ENCODE measurements at regions not wholly inside any gene's neighbourhood (a gene's known extent, or its start where the extent isn't known, plus 50 kb on each side); places are given as distances from the start of the nearest gene placed in this dataset.
"Not testable (repeated sequence)": the region's sequence is repeated elsewhere in the genome, so short reads cannot be mapped to it uniquely, and the experiment has no call there.

DNA sequence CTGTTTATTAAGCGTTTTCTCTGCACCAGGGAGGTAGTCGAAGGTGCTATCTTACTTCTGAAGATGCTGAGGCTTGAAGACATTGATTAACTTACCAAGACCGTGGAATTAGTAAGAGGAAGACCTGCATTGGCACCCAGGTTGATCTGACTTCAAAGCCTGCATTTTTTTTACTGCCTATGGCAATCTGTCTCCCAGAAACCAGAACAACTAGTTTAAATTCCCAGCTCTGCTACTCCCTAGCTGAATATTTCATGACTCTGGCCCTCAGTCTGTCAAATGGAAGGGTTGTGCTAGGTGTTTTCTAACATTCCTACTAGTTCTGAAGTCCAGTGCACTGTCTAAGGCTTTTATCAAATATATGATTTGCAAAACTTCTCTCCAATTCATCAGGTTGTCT, 52.0 kb upstream of the GRAMD1B start:
- no peak for DNase-seq

DNA sequence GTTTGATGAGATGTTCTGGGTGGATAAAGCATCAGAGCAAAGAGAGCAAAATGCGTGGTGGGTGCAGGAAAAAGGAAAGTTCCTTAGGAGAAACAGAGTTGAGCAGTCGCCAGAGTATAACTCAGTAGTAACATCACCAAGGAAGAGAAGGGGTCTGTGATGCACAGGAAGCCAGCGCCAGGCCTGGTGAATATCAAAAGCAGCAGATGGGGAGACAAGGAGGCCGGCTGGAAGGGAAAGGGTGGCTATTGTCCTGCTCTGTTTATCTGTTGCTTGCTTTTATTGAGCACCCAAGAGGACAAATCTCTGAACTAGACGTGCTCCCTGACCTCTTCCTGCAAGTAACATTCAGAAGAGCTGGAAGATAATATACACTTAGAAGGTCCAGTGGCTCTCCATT, 52.7 kb upstream of the GRAMD1B start:
- no peak for DNase-seq

DNA sequence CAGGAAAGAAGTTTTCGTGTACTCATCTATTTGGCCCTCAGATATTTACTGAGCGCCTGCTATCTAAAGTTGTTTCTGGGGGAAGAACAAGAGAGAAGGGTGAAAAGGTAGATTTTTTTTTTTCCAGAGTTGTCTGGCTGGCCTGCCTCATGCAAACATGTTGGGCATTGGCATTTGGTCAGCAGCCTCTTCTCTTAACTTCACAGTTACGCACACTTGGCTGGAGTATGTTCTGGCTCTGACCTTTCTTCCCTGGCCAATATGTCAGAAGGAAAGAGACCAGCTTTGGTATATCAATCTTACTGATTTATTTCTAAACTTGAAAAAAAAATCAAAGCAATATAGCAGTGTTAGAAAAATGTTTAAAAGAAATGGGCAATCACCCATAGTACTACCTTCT, 54.2 kb upstream of the GRAMD1B start:
- DNase-seq: no peak

DNA sequence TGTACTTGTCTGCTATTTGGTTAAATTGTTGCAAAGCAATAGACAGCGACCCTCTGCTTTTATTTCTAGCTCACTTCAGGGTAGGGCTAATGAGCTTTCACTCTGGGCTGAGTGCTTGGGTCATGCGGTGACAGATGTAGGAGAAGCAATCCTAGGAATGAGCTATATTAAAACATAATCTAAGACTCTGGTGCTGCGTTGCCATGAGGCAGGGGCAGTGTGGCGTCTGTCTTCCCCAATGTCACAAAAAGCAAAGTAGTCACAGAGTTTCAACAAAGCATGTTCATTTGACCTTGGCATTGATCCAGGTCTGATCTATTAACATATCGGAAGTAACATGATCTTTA, 55.5 kb upstream of the GRAMD1B start:
- no peak for DNase-seq

DNA sequence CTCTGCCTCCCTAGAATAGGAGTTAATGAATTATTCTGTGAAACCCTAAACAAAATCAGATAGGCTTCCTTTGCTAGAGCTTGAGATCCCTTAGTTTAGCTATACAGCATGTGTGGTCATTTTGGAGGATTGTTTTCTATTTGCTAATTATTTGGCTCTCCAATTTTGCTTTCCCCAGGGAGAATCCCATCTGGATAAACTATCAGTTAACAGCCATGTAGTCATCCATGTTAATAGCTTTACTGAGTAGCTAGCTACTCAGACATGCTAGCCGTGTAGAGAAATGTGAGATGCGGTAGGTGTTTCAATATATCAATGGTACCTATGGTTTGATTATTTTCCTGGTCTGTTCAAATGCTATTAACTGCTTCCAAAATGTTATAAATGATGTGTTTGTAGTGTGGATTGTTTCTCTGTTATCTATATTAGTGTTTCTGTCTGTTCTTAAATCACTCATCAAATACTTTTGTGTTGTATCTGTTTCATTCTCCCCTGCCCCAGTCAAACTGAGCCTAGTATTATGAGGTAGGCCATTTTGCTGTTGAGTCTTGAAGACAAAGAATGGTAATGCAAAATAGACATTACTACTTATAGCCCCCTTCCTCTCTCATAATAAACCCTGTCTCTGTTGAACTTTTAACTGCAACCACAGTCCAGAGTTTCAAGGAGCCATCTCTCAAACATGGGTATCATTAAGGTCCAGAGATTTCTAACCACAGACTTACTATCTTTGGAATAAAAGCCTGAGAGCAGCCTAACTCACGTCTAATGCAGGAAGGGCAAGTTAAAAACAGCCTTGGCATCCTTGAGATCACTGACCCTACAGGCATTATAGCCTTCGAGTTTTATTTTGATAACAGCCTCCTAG, 56.1 kb upstream of the GRAMD1B start:
- no peak for DNase-seq

DNA sequence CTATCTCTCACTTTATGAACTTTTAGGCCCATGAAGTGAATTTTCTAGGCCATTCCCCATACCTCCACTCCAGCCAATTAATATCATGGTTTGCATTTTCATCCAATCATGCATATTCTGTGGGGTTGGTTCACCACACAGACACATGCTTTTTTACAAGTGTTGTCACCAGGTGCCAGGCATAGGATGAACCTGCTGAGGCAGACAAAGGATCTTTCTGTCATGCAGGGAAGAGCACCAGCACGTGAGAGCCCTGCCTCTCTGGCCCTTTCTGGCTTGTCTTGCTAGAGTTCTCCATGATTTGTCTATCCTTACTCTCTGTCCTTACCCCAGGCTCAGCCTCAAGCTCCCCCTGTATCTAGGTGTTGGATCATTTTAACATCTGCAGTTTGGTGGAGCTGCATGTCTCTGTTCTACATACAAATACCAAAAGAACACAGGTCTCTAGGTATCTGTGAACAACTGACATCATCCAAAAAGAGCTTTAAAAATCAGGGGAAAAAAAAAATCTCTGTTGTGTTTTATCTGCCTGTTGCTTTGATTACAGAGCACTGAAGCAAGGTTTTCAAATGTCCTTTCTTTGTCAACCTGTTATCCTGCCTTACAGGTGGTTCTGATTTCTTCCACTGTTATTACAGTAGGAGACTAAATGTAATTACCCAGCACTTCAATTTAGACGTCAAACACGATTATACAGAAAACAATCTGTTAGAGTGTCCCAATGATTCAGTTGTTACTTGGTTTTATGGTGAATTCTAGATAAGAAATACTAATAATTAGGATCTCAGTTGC, 58.4 kb upstream of the GRAMD1B start:
- DNase-seq: no peak

DNA sequence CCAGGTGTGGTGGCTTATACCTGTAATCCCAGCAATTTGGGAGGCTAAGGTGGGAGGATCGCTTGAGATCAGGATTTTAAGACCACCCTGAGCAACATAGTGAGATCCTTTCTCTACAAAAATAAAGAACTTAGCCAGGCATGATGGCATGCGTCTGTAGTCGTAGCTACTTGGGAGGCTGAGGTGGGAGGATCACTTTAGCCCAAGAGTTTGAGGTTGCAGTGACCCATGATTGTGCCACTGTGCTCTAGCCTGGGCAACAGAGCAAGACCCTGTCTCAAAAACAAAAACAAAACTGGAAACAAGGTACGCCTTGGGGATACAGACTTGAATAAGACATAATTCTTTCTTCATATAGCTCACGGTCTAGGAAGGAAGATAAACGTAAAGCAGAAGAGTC, 63.1 kb upstream of the GRAMD1B start:
- no peak for DNase-seq

DNA sequence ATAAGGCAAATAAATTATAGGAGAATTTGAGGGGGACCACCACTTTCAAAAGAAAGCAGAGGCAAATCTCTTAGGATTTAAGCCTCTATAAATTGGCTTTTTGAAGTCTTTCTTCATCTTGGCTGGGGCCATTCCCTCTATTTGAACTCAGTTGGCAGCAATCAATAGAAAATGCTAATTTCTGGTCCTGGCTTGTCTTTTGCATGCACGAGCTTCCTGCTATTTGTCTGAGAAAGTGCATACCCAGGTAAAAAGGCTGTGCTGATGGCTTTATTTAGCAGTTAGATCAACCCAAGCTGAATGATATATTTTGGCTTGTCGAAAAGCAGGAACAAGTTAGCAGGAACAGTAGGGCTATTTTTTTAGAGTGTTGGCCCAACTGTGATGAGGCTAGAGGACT, 64.1 kb upstream of the GRAMD1B start:
- DNase-seq: no peak

DNA sequence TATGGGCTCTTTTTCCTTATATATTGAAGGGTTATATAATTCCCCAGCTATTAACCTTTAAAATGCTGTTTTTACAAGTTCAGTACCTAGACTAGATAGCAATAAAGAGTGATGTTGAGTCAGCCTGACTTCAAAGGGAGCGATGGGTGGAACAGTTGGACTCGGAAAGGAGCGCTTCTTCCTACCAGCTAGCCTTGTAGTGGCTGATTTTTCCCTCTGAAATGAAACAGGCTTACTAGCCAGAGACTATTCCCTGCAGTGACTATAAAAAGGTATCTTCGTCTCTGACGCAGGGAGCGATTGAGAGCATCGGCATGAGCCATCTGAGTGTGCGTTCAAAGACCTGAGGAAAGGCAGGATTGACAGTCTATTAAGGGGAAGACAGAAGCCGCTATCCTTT, 66.0 kb upstream of the GRAMD1B start:
- no peak for DNase-seq

DNA sequence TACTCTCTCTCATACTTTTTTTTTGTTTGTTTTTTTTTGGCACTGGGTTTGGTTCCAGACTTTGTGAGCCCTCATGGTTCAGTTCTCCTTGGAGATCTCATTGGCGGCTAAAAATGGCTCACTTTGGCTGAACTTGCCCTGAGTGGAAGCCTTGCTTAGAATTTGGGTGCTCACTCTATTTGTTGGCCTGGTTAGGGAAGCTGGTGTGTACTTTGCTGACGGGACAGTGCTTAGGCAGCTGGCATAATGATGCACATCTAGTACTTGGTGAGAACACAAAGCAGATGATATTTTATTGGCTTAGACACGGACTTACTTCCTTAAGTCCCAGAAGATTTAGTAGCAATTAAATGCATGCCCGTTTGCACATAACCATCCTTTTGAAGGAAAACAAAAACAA, 66.5 kb upstream of the GRAMD1B start:
- DNase-seq: no peak

DNA sequence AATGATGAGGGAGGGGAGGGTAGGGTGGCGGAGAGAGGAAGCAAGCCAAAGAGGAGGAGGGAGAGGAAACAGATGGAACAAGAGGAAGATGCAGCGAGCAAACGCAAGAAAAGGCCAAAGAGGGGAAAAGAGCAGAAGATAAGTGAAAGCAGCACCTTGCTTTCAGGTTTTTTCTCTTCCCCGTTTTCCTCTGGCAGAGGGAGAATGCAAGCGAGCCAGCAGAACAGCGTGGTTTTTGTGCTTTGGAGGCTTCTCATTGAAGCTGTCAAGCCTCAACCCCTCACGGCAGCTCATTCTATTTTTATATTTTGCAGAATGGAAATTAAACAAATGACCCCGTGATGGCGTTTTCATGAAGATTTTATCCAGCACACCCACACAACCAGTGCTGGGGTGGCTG, 67.1 kb upstream of the GRAMD1B start:
- no peak for DNase-seq

DNA sequence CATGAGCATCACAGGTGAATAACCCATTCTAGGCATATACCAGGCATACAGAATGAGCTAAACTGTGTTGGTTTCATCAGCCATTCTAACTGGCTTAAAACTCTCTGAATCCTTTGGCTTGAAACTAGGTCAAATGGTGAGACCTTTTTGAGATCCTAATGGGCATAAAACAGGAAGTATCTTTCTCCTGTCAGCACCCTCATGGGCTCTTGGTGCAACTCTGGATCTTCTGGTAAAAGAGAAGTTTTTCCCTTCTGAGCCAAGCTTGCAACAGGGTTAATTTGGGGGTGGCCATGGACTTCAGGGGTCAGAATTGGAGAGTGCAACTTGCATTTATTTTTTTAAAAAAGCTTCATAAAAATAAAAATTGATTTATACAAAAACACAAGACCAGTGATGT, 67.9 kb upstream of the GRAMD1B start:
- no peak for DNase-seq

DNA sequence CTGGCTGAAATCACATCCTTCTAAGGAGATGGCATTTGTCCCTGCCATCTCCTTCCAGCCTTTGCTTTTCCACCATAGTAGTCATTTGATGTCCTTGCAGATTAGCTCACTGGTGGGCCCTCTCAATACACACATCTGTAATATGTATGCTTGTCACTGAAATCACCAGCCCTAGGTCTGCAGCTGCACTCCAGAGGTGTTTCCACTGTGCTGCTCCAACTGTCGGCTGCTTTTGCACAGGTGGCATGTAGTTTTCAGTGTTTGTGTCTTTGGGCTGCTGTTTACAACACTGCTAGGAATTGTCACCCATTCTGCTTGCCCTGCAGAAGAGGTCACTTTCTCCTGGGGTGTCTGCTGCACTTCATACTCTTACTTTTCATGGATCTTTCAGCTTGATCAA, 69.0 kb upstream of the GRAMD1B start:
- no peak for DNase-seq

DNA sequence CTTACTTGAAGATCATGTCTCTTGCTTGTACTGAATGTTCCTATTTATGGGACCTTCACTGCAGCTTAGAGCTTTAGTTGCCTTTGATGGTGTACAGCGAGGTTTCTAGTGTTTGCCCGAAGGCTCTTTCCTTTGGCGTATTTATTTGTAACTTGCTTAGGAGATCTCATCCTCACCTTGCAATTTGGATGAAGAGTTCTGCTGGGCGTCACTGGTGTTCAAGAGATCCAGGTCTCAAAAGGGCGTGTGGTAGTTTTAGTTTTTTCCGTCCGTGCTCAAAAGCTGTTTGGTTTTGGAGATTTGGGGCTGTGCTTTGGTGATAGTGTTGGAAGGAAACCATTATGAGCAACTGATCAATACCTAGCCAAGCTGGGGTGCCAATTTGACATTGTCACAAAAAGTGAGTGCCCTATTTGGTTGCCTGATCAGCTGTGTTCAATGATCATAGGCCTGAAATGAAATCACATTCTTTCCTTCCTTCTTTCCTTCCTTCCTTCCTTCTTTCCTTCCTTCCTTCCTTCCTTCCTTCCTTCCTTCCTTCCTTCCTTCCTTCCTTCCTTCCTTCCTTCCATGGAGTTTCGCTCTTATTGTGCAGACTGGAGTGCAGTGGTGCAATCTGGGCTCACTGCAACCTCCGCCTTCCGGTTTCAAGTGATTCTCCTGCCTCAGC, 69.7 kb upstream of the GRAMD1B start:
- no peak for DNase-seq

DNA sequence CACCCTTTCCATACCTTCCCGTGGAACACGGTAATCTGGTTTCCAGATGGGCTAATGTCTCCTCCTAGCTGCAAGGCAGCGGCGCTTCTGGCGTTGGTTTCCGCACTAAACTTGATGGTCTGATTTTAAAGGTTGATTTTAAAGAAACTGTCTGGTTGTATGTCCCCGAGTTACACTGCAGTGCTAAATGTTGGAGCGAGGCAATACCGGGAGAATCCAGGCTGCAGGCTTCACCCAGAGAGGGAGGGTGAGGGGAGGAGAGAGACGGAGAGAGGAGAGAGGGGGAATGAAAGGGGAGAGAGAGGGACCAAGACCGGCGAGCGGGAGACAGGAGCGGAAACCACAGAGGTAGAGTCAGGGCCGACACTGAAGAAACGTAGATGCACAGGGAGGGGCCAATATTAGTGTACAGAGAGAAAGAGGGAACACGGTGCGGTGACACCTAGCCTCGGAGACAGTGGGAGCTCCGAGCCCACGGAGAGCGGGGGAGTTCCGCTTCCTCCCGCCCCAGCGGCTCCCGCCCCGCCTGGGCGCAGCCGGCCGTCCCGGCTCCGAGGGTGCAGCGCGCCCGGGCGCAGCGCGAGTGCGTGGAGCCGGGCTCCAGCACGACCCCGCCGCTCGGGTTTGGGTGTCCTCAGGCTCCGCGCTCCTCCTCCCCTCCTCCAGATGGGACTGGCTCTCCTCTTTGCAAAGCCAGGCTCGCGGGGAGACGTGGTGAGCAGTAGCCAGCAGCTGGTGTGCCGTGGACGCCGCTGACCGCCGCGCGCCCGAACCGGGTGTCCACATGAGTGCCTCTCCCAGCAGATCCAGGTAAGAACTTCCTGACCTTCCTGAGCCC, 71.9 kb upstream of the GRAMD1B start:
- DNase-seq: peak in 1 of 2 donors; percentile 47

DNA sequence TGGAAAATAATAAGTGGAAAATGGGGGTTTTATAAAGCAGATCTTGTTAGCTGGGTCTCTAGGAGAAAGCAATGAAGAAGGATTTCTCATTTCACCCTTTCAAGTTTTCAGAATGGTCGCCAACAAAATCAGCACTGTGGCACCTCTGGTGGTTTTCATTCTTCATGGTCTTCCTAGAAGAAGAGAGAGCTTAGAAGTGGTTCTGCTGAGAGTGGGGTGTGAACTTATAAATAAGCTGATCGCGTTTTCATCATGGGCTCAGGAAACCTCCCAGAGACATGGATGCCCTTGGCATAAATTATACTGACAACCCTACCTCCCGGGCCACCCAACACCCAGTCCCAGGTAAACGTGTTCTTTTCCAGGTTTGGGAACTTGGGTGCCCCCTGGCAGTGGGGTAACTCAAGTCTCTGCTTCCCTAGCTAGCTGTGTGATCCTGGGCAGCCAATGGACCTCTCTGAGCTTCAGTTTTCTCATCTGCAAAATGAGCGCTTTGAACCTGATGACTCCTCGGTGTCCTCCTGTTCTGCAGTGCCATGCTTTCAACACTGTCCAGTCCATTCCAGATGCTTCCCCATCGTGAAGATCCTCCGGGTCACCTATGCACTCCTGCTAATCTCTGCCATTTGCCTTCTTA, 72.6 kb upstream of the GRAMD1B start:
- DNase-seq: no peak

DNA sequence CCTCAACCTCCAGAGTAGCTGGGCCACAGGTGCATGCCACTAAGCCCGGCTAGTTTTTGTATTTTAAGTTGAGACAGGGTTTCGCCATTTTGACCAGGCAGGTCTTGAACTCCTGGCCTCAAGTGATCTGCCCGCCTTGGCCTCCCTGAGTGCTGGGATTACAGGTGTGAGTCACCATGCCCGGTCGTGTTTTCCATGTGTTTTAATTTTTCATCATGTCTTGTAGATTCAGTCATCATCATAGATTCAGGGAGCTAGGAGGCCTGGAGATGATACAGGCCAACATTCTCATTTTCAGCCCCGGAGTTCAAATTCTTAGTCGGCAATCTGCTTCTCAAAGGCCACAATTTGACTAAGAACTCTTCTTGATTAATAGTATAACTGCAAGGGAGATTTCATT, 73.5 kb upstream of the GRAMD1B start:
- DNase-seq: no peak

DNA sequence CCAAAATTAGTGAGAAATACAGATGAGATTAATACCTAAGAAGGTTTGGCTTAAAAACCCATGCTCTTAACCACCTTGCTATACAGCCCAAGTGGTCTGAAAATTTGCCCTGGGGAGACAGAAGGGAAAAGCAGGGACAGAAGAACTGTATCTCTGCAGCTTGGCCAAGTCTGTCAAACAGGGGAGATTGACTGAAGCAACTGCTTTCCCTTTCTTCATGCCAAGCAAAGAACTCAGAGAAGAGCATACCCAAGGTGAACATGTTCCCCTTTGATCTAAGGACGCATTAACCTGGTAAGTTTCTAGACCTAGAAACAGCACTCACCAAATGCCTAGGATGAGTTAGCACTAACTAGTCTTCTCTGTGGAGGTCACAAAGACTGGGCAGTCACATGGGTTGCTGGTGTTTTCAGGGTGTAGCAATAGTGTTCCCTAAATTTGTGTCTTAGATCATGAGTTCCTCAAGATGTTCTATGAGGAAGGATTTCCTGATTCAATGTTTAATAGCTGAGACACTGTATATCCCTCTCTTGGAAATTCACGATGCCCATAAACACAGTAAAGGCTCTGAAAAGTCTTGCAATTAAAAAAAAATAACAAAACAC, 75.6 kb upstream of the GRAMD1B start:
- no peak for DNase-seq

DNA sequence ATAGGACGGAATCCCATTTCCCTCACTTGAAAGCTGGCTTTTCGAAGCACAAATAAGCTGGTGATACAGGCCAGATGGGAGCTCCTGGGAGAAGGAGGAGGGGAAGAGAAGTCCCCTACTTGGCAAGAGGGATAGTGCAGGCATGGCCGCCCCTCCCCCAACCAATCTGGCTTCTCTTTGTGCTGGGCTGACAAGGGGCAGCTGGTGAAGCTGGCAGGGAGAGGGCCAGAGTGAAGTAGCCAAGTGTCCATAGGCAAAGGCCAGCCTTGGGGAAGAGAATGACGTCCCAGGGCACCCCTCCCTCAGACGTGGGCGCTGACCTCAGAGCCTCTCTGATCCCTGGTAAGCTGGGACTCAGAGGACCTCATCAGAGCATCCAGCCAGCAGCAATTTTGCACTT, 78.7 kb upstream of the GRAMD1B start:
- DNase-seq: no peak

DNA sequence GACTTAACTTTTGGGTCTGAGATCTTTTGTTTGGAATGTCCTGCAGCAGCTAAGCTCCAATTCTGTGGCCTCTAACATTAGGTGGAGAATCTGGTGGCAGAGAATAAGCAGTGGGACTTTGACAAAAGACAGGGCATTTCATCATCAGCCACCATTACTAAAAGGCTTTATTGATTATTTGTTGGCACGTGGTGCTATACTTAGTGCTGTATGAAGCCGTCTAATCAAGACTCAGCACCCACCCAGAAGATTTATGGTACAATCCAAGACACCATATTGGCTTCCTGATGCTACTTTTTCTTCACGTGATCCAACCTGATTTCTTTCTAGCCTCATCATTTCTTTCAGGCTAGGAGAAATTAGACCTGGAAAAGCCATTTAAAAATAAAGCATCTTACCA, 80.7 kb upstream of the GRAMD1B start:
- DNase-seq: no peak

DNA sequence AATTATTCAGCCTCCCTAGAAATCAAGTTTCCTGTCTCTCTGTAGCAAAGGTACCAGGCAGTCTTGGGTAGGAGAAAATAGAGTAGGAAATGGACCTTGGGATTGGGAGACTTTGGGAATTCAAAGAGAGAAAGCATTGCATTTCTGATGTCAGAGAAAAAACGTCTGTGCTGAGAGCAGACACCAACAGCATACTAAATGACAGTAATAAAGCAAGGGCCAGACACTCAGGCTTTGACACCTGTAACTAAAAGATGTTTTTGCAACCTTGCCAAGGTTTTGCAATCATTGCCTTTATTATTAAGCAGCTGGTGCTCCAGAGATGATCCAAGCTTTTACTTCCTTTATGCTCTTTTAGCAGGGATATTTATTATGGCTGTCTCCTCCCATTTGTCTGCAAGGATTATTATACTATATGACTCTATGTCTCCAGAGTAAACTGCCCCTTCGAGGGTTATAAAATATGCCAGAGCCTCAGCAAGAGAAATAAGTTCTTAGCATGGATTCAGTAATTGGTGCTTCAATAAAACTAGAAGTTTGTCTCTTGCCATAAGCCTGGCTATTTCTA, 85.2 kb upstream of the GRAMD1B start:
- DNase-seq: no peak

DNA sequence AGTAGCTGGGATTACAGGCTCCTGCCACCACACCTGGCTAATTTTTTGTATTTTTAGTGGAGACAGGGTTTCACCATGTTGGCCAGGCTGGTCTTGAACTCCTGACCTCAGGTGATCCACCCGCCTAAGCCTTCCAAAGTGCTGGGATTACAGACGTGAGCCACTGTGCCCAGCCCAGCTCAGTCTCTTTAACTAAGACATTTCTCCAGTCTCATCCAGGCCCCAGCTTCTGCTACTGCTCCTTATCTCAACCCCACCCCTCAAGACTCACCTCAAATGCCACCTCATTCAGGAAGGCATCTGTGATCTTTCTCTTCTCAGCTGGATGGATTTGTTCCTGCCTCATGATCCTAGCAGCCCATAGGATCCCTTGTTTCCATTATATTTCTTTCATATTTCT, 85.9 kb upstream of the GRAMD1B start:
- not testable (repeated sequence) for DNase-seq
